Activated naive CD8-positive, alpha-beta T cell treated with anti-CD3 and anti-CD28 coated beads, Interleukin-2, amount 50 U/mL, for 16 hours (primary cell): ENCODE measurements at regions not wholly inside any gene's neighbourhood (a gene's known extent, or its start where the extent isn't known, plus 50 kb on each side); places are given as distances from the start of the nearest gene placed in this dataset.

Source experiments
- DNase-seq: peaks from one replicate; pipeline ENCODE4 v3.0.0-alpha.2; 2020; ENCODE audit warnings: low read depth, low spot score

DNA sequence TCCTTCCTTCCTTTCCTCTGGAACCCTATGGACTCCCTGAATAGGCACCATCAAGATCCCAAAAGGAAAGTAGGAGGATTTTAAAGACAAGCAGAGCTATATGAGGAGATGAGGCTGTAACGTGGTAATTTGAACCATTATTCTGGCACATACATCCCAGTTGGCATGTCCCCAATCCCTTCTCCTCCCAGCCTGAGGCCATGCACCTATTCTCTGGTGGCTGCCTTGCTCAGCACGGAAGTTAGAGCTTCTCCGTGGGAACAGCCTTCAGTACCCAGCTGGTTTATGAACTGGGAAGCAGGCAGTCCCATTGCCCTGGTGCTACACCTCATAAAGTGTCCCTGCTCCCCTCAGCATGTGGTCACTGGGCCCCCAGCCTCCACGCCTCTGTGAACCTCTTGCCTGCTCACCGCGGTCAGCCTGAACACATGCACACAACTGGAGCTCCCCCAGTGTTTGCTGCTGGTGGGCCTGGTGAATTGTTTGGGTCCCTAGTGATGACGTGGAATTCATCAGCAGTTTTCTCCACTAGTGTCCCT is 139.9 kb upstream of the PLET1 start:
- DNase-seq, result no peak

GRCh38 chr11:112401036-112401769 is 140.5 kb upstream of the PLET1 start:
- no peak for DNase-seq

GRCh38 chr11:112403432-112403831 is 142.8 kb upstream of the PLET1 start:
- DNase-seq, result no peak

DNA sequence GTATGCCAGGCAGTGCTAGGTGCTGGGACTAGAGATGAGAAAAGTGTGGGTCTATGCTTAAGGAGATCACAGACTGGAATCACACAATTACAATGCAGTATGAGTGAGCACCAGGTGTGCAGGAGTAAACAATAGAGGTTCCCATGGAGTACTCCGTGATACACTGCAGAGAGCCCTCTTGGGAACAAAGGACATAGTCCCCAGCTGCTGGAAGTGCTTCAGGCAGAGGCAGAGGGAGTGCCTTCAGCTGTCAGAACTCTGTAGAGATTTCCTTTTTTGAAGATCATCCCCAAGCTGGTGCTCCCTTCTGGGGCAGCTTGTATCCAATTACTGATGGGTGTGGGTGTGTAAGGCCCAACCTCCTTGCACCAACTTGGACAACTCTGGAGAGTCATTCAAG is 143.5 kb upstream of the PLET1 start:
- no peak for DNase-seq

- no peak for DNase-seq
Observed at GRCh38 chr11:112408517-112408916, 147.9 kb upstream of the PLET1 start.

GRCh38 chr11:112410325-112410724 is 149.7 kb upstream of the PLET1 start:
- no peak for DNase-seq

DNA sequence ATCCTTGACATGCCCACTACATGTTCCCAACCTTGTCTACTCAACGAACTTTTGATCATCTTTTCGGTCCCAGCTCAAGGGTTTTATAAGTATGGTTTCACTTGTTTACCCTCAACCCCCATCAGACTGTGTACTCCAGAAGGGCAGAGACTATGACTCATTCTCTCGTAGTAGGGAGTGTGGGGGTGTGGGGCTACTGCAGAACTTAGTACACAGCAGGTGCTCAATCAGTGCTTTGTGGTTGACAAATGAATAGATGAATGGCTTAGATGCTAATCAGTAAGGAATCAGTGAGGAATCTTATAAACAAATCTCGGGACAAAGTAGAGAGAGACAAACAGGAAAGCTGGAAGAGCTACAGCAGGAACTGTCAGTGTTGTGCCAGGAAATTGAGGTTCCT is 151.7 kb upstream of the PLET1 start:
- no peak for DNase-seq

DNA sequence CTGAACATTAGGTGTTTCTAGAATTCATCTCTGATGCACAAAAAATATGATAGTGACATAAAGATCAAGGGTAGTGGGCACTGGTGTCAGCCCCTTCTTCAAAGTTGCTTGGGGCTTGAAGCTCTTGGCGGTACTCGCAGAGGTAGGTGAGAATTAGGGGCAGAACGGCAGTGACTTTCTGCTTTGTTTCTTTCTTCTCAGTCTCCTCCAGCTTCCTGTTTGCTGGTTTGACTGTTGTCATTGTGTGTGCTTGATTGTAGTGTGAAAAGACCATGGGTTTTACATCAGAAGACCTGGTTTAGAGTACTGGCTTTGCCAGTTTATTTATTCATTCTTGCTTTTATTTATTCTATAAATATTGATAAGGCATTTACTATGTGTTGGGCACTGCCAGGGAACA is 156.7 kb upstream of the PLET1 start:
- no peak for DNase-seq

- DNase-seq, result no peak
Observed at GRCh38 chr11:112418438-112418837, 157.8 kb upstream of the PLET1 start.

GRCh38 chr11:112421879-112422278 is 161.2 kb upstream of the PLET1 start:
- no peak for DNase-seq

DNA sequence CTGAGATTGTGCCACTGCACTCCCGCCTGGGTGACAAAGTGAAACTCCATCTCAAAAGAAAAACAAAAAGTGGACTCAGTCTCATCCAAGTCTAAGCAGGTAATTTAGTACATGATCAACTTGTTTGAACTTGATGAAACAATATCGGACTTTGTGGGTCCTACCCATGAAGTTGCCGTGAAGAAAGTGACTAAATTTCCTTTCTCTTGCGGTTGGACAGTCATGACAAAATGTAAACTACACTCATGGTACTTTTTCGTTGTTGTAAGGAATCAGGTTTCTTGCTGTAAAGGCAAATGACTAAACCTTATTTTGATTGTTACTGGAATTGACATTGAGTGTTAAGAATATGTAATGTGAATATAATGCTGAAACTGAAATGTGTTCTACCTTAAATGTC is 164.5 kb upstream of the PLET1 start:
- no peak for DNase-seq

DNA sequence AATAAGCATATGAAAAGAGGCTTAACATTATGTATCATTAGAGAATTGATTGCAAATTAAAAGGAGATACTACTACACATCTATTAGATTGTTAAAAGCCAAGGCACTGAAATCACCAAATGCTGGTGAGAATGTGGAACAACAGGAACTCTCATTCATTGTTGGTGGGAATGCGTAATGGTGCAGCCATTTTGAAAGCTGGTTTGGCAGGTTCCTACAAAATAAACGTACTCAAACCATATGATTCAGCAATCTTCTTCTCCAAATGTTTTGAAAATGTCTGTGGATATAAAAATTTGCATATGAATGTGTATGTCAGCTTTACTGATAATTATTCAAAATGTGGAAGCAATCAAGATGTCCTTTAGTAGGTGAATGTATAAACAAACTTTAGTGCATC is 176.4 kb upstream of the PLET1 start:
- no peak for DNase-seq

DNA sequence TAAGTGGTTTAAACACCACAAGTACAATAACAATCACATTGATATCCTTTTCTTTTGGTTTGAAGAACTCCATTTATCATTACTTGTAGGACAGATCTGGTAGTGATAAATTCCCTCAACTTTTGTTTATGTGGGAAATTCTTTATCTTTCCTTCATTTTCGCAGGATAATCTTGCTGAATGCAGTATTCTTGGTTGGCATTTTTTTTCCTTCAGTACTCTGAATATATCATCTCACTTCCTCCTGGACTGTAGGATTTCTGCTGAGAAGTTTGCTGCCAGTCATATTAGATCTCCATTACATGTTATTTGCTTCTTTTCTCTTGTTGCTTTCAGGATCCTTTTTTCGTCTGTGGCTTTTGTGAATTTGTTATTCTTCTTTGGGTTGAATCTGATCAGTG is 179.0 kb upstream of the PLET1 start:
- no peak for DNase-seq

DNA sequence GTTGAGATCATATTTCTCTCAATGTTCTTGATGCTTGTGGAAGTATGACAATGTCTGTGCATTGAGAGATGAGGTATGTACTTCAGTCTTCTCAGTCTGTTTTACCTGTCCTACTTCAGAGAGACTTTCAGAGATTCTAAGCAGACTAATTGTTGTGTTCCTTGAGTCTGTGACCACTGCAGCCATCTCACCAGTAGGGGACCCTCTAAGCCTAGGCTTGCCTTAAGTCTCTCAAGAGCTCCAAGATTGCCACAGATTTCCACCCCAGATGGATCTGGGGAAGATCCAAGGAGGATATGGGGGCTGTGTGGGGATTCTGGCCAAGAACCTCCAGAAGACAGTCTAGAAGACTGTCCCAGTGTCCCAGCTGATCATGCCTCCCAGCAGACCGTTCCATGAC is 179.9 kb upstream of the PLET1 start:
- no peak for DNase-seq

DNA sequence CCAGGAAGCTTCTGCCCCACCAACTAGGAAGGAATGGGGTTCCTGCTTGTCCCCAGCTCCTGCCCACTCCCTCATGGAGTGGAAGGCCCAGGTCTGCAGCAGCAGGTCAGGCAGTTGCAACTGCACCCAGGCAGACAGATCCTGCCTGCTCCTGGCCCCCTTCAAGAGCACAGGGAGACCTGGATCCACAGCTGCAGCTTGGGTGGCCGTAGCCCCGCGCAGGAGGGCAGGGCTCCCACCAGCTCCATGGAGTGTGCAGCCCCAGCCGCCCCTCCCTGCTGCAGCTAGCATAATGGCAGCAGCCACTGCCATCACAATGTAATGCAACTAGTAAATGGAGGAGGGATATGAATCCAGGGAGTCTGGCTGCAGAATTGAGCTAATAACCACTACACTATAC is 187.5 kb upstream of the PLET1 start:
- DNase-seq, result no peak

GRCh38 chr11:112448806-112449205 is 188.1 kb upstream of the PLET1 start:
- DNase-seq, result no peak

DNA sequence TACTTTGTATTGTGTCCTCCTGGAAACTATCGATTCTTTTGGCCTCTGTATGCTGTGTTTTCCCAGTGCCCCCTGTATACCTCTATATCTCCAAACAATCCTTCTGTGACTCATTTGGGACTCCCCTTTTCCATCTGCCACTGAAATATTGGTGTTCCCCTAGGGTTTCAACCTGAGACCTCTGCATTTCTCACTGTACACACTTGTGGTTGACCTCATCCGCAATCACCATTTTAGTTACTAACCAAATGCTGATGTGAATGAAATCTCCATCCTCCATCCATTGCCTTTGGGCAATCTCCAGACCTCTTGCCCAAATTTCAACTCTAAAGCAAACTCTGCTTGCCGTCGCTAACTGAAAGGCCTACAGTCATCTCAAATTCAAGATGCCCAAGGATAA is 190.6 kb upstream of the PLET1 start:
- DNase-seq, result no peak

DNA sequence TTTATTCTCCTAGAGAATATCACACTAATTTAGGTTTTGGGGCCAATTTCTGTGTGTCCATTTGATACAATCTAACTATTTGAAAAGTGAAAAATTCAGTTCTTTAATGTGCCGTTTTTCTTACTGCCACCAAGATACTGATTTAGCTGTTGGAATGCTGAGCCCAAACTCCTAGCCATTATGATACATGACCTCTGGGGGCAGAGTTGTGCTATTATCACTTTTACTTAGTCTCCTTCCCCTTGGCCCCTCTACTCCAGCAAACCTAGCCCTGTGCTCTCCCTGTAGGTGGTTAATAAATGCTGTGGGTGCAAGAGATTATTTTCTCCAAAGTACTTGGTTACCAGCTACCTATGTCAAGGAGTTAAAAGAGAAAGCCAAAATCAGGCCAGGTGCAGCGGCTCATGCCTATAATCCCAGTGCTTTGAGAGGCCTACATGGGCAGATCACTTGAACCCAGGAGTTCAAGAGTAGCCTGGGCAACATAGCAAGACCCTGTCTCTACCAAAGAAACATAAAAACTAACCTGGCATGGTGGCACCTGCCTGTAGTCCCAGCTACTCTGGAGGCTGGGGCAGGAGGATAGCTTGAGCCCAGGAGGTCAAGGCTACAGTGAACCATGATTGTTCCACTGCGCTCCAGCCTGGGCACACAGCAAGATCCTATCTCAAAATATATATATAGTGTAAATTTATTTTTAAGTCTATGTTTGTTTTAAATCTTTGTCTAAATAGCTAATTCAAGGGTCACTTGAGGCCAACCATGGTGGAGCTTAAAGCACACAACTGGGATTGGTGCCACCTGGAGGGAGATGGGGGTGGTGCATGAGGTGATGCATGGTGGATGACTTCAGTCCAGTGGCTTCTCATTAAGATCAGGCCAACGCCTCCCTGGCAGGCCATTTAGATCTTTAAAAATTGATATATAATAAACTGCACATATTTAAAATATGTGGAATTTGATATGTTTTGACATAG is 193.2 kb upstream of the PLET1 start:
- no peak for DNase-seq

DNA sequence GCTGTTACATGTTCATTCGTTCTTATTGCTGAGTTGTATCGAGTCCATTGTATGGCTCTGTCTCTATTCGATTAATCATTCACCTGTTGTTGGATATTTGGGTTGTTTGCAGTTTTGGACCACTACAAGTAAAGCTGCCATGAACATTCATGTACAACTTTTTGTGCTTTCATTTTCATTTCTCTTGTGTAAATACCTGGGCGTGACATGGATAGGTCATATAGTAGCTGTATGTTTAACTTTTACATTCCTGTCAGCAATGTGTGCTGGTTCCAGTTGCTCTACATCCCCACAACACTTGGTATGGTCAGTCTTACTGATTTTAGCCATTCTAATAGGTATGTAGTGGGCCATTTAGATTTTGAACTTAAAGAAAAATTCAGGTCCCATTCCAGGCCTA is 194.2 kb upstream of the PLET1 start:
- DNase-seq, result no peak

DNA sequence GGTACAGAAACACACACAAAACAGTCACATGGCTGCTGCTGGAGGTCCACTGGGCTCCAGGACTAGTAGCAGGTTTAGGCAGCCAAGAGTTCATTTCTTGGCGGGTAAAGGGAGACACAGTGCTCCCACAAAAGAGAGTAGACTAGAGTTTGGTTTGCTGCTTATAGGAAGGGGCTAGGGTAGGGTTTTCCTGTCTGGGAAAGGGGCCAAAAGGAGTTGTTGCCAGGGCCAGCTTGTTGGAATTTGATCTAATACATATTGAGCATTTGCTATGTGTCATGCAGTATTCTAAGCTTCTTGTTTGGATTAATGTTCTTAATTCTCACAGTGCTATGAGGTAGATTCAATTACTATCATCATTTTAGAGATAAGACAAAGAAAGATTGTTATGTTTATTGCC is 195.1 kb upstream of the PLET1 start:
- DNase-seq, result no peak

GRCh38 chr11:112457532-112457931 is 196.9 kb upstream of the PLET1 start:
- DNase-seq, result no peak

GRCh38 chr11:112459001-112459400 is 198.3 kb upstream of the PLET1 start:
- no peak for DNase-seq

- no peak for DNase-seq
Observed at GRCh38 chr11:112460141-112460540, 199.5 kb upstream of the PLET1 start.
